ENCODE measurements at regions not wholly inside any gene's neighbourhood (a gene's known extent, or its start where the extent isn't known, plus 50 kb on each side); places are given as distances from the start of the nearest gene placed in this dataset.
A peak's percentile ranks its signal among the peaks of the same experiment; 100 is the strongest.

- no peak for TF ChIP-seq CTCF (IDR thresholded peaks at IDR 0.05)
- peaks cover 11% of the 10 kb centered on the region for H3K4me1 Mint-ChIP-seq
- H3K9me3 Mint-ChIP-seq = peaks cover 34% of the 10 kb centered on the region
- peak overlapping the region; percentile 1 for H3K27ac Mint-ChIP-seq
- H3K4me3 Mint-ChIP-seq = no peak overlapping the region
- DNase-seq = no peak
- no peaks in the 10 kb centered on the region for H3K36me3 Mint-ChIP-seq (ENCODE audit: low read depth)
- peaks cover 3% of the 10 kb centered on the region for H3K27me3 Mint-ChIP-seq (ENCODE audit: low read depth, poor library complexity)
These were observed 199.9 kb downstream of the LACC1 start for GRCh38 chr13:44079413-44080205.

- TF ChIP-seq CTCF (IDR thresholded peaks at IDR 0.05) = no peak
- peaks cover 3% of the 10 kb centered on the region for H3K27me3 Mint-ChIP-seq (ENCODE audit: low read depth, poor library complexity)
- H3K36me3 Mint-ChIP-seq (ENCODE audit: low read depth) = no peaks in the 10 kb centered on the region
- peaks cover 8% of the 10 kb centered on the region for H3K4me1 Mint-ChIP-seq
- no peak overlapping the region for H3K27ac Mint-ChIP-seq
- no peak overlapping the region for H3K4me3 Mint-ChIP-seq
- DNase-seq = no peak
- peaks cover 33% of the 10 kb centered on the region for H3K9me3 Mint-ChIP-seq
These were observed 204.4 kb downstream of the LACC1 start for GRCh38 chr13:44084146-44084545.

GRCh38 chr13:44086389-44086788, 206.7 kb downstream of the LACC1 start:
- peaks cover 3% of the 10 kb centered on the region for H3K36me3 Mint-ChIP-seq (ENCODE audit: low read depth)
- H3K27ac Mint-ChIP-seq = no peak overlapping the region
- no peaks in the 10 kb centered on the region for H3K4me1 Mint-ChIP-seq
- no peak for DNase-seq
- H3K27me3 Mint-ChIP-seq (ENCODE audit: low read depth, poor library complexity) = no peaks in the 10 kb centered on the region
- TF ChIP-seq CTCF (IDR thresholded peaks at IDR 0.05) = no peak
- H3K4me3 Mint-ChIP-seq = no peak overlapping the region
- peaks cover 41% of the 10 kb centered on the region for H3K9me3 Mint-ChIP-seq

GRCh38 chr13:44088411-44088810, 208.7 kb downstream of the LACC1 start:
- no peak for TF ChIP-seq CTCF (IDR thresholded peaks at IDR 0.05)
- Mint-ChIP-seq H3K36me3 (ENCODE audit: low read depth) (peaks cover 8% of the 10 kb centered on the region), H3K9me3 (peaks cover 36% of the 10 kb centered on the region), H3K4me3 (no peak overlapping the region), H3K27me3 (ENCODE audit: low read depth, poor library complexity) (no peaks in the 10 kb centered on the region), H3K27ac (no peak overlapping the region), H3K4me1 (no peaks in the 10 kb centered on the region)
- no peak for DNase-seq

- Mint-ChIP-seq H3K27me3 (ENCODE audit: low read depth, poor library complexity) (no peaks in the 10 kb centered on the region), H3K27ac (no peak overlapping the region), H3K36me3 (ENCODE audit: low read depth) (peaks cover 8% of the 10 kb centered on the region), H3K4me1 (no peaks in the 10 kb centered on the region), H3K9me3 (peaks cover 34% of the 10 kb centered on the region), H3K4me3 (no peak overlapping the region)
- DNase-seq = no peak
- TF ChIP-seq CTCF (IDR thresholded peaks at IDR 0.05) = no peak
These were observed 209.3 kb downstream of the LACC1 start for GRCh38 chr13:44088991-44089413.

GRCh38 chr13:44089452-44089851, 209.7 kb downstream of the LACC1 start:
- H3K27ac Mint-ChIP-seq = no peak overlapping the region
- TF ChIP-seq CTCF (IDR thresholded peaks at IDR 0.05) = no peak
- no peak overlapping the region for H3K4me3 Mint-ChIP-seq
- no peak for DNase-seq
- H3K4me1 Mint-ChIP-seq = no peaks in the 10 kb centered on the region
- H3K27me3 Mint-ChIP-seq (ENCODE audit: low read depth, poor library complexity) = no peaks in the 10 kb centered on the region
- peaks cover 34% of the 10 kb centered on the region for H3K9me3 Mint-ChIP-seq
- H3K36me3 Mint-ChIP-seq (ENCODE audit: low read depth) = peaks cover 8% of the 10 kb centered on the region
